HG02885 (cell line): ENCODE measurements at regions not wholly inside any gene's neighbourhood (a gene's known extent, or its start where the extent isn't known, plus 50 kb on each side); places are given as distances from the start of the nearest gene placed in this dataset.
"Not testable (repeated sequence)": the region's sequence is repeated elsewhere in the genome, so short reads cannot be mapped to it uniquely, and the experiment has no call there.

Experiments used
- ATAC-seq: cut with Tn5 transposase; IDR thresholded peaks from one replicate; pipeline ENCODE4 v1.9.1; 2021; ENCODE audit warnings: mild to moderate bottlenecking; ENCODE audit not compliant: unreplicated experiment, poor library complexity

- no peak for ATAC-seq
These were observed 465.0 kb downstream of the AACS start for GRCh38 chr12:125530201-125530600.

DNA sequence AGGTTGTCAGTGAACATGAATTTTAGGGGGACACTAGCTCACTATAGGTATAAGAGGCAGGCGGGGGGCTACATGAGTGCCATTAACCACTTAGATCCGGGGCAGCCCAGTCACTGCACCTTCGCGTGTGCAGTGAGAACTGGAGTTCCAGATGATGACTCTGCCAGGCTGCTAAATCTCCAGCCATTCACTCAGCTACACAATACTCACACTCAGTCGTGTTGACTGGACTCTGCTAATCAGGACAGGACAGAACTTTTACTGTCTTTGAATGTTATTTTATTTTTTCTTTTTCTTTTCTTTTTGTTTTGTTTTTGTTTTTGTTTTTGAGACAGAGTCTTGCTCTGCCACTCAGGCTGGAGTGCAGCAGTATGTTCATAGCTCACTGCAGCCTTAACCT, 465.6 kb downstream of the AACS start:
- ATAC-seq = no peak

DNA sequence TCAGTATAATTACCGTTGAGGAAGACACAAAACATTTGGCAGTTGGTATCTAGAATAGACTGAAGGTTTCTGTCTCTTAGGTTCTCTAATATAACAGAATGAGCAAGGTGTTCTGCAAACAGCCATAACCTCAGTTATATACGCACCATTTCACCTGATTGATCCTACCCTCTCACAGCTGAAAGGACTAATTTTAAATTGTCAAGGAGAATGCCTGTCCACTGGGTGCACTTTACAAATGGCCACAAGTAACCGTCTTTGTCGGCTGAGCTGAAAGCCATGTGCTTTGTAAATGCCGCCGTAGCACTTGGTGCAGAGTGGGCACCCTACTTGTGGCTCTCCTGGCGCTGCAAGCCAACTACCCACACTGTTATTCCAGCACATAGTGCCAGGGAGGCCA, 466.3 kb downstream of the AACS start:
- ATAC-seq = no peak

DNA sequence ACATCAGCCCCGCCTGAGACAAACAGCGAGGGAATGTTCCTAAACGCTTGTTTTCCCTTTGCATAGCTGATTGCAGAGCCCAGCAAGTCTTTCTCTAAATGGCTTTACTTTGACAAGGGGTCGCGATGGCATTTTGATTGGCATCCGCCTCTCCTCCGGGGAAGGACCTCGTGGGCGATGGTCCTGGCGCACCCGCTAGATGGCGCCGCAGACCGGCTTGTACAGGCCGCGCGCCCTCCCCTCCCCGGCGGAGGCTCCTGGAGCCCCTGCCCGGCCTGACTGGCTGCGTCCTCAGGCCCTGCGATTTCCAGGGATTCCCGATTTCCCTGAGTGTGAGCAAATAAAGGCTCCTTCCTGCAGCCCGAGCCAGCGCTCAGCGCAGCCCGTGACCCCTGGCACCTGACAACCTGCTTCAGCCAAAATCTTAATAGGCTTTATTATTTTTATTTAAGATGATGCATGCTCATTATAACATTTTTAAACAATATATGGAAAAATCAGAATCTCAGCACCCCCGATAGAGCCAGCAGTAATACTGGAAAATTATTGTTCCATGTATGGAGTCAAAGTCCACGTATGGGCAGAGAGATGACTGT, 468.3 kb downstream of the AACS start:
- peak; percentile 64 for ATAC-seq

DNA sequence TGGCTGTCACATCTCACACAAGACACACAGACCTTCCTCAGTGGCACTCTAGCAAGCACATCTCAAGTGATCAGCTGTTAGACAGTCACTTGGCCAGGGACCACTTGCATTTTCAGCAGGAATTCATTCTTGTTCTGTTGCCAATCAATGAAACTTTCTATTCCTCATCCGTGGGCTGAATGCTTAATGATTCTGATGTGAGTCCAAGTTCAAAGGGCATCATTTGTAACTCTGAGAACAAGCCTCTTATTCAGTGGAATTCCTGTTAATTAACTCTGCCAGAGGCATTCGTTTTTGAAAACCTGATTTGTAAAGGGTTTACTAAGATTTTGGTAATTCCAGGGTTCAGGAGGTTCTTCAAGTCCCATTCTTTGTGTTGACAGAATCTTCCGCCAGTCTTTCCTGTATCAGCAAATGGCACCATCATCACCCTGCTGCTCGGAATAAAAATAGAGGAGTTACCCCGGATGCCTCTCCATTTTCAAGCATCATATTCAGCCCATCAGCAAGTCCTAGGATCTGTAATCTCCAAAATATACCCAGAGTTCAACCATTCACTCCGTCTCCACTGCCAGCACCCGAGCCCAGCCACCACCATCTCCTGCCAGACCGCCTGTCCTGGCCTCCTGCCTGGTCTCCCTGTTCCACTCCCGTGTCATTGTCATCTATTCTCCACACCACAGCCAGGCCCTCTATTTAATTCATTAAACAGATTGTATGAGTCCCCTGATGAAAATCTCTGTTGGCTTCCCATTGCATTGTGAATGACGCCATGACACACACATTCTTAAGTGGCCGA, 473.4 kb downstream of the AACS start:
- no peak for ATAC-seq

DNA sequence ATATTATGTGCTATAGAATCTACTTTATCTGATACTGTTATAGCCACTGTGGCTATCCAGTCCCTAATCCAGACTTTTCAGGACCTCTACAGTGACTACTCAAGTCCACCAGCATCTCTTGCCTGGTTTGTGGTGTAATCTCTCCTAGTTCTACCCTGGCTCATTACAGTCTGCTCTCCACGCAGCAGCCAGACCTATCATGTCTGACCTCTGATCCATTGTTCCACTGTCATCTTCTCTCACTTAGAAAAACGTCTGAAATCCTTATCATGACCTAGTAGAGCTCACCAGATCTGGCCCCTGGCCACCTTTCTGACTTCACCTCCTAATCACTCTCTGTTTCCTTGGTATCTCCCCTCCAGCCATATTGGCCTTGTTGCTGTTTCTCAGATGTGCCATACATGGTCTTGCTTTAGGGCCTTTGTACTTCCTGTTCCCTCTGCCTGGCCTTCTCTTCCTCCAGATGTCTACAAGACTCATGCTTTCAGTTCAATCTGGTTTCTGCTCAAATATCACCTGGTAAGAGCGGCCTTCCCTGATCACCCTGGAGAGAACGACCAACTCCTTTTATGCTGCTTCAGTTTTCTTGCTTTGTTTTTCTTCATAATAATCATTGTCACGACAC, 475.5 kb downstream of the AACS start:
- no peak for ATAC-seq

- ATAC-seq = no peak
These were observed 479.7 kb downstream of the AACS start for GRCh38 chr12:125544960-125545359.

GRCh38 chr12:125549171-125549570, 483.9 kb downstream of the AACS start:
- no peak for ATAC-seq

DNA sequence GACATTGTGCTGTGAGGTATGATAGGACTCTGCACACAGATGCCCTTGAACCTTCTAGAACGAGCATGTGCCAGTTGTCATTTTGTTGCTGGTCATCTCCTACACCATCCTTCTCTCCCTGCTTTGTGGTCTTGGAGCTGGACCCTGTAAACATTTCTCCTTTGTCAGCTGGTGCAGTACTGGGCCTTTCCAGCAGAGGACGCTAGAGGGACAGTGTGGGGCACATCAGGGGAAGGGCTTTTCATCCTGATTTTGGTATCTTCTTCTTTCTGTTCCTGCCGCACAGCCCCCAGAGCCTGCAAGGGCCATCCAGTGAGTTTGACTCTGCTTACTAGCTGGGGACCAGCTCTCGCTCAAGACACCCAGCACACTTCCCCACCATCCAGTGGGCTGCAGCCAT, 484.6 kb downstream of the AACS start:
- ATAC-seq = no peak

- no peak for ATAC-seq
These were observed 487.1 kb downstream of the AACS start for GRCh38 chr12:125552295-125552694.

GRCh38 chr12:125561008-125561407, 495.8 kb downstream of the AACS start:
- not testable (repeated sequence) for ATAC-seq

DNA sequence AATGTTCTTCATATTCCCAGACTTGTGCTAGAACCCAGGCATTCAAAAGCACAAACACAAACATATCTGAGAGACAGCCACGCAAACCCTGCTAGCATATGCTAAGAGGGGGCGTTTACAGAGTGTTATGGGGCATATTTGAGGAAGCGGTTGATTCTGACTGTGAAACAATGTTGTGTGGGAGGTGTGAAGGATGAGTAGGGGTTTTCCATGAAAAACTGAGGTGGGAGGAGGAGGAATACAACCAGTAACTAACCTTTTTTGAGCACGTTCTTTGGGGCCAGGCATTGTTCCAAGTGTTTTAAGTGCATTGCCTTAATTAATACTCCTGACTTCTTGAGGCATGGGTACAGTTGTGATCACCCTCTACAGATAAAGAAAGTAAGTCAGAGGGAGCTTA, 499.5 kb downstream of the AACS start:
- peak; percentile 73 for ATAC-seq

GRCh38 chr12:125567581-125567980, 502.3 kb downstream of the AACS start:
- no peak for ATAC-seq

- no peak for ATAC-seq
These were observed 503.1 kb downstream of the AACS start for GRCh38 chr12:125568306-125568705.

- no peak for ATAC-seq
These were observed 508.0 kb downstream of the AACS start for GRCh38 chr12:125573271-125573670.

- no peak for ATAC-seq
These were observed 512.1 kb downstream of the AACS start for GRCh38 chr12:125577334-125577733.

- no peak for ATAC-seq
These were observed 514.7 kb downstream of the AACS start for GRCh38 chr12:125579916-125580315.

GRCh38 chr12:125583071-125583470, 517.8 kb downstream of the AACS start:
- ATAC-seq = no peak

DNA sequence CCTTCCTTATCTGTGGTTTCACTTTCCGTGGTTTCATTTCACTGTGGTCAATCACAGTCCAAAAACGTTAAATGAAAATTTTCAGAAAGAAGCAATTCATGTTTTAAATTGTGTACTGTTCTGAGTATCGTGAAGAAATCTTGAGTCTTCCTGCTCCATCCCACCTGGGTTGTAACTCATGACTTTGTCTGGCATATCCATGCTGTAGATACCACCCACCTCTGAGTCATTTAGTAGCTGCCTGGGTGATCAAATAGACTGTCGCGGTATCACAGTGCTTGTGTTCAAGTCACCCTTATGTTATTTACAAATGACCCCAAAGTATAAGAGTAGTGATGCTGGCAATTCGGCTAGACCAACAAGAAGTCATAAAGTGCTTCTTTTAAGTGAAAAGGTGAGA, 521.2 kb downstream of the AACS start:
- no peak for ATAC-seq

- no peak for ATAC-seq
These were observed 528.0 kb downstream of the AACS start for GRCh38 chr12:125593269-125593668.

- no peak for ATAC-seq
These were observed 539.7 kb downstream of the AACS start for GRCh38 chr12:125604976-125605375.

GRCh38 chr12:125606312-125606711, 541.1 kb downstream of the AACS start:
- ATAC-seq = no peak
